GM12878 (cell line): ENCODE measurements at regions not wholly inside any gene's neighbourhood (a gene's known extent, or its start where the extent isn't known, plus 50 kb on each side); places are given as distances from the start of the nearest gene placed in this dataset.

Experiments
- ATAC-seq: fragments of 200-7000 bp; cut with Tn5 transposase; 3 replicates; pipeline ENCODE4 v1.9.1; 2020; ENCODE audit warnings: mild to moderate bottlenecking, moderate library complexity
- BruUV-seq: library from RNA; stranded (reverse); fragments of 400-500 nt; replicated peaks from 2 replicates; lab custom pipeline; 2021; lab: Mats Ljungman, UMichigan
- CTCF ChIA-PET: fragments of 300-600 bp; sonication (Branson Sonifier 250); formaldehyde crosslinking; extraction: SDS; loops from one replicate; lab custom pipeline; 2021; ENCODE audit warnings: inconsistent platforms; lab: Yijun Ruan, JAX
- POLR2A ChIA-PET: fragments of 350-600 bp; formaldehyde crosslinking; extraction: SDS; loops from one replicate; lab custom pipeline; 2021; ENCODE audit warnings: inconsistent platforms; lab: Charles Lee
- RAD21 ChIA-PET: fragments of 300-600 bp; sonication (Branson Sonifier 250); formaldehyde crosslinking; loops from one replicate; lab custom pipeline; 2023; ENCODE audit warnings: antibody characterized with exemption; ENCODE audit not compliant: unreplicated experiment; lab: Charles Lee
- SMC1A ChIA-PET: fragments of 300-600 bp; sonication (Branson Sonifier 250); formaldehyde crosslinking; loops from one replicate; lab custom pipeline; 2023; ENCODE audit not compliant: unreplicated experiment, uncharacterized antibody; lab: Charles Lee
- DNase-seq: peaks from one replicate; pipeline ENCODE4 v3.0.0-alpha.2; 2011; ENCODE audit warnings: low read depth, low spot score
- FAIRE-seq: peaks from 3 replicates; lab custom pipeline; 2011; peaks lifted over from hg19 to GRCh38; lab: Jason Lieb, UNC
- H2AFZ ChIP-seq: 2 replicates; pipeline ENCODE4 v1.6.0; 2011; ENCODE audit warnings: low read depth, low read length, control low read depth; ENCODE audit not compliant: control insufficient read depth
- H3K27ac ChIP-seq: 2 replicates; pipeline ENCODE4 v1.5.1; 2011; ENCODE audit warnings: control low read depth; ENCODE audit not compliant: control insufficient read depth, insufficient read depth
- H3K27me3 ChIP-seq, 2 experiments: replicated peaks in 1 of 2; 2 replicates each; pipeline versions ENCODE4 v1.6.0 to v1.6.1; 2011; ENCODE audit warnings: low read length in 1 of 2; ENCODE audit not compliant: control insufficient read depth in 2 of 2, insufficient read depth in 2 of 2
- H3K36me3 ChIP-seq, 2 experiments: 2 replicates each; pipeline ENCODE4 v1.5.1; 2011; ENCODE audit warnings: low read length in 1 of 2; ENCODE audit not compliant: control insufficient read depth in 2 of 2, insufficient read depth in 2 of 2
- H3K4me1 ChIP-seq: 2 replicates; pipeline ENCODE4 v1.6.1; 2011; ENCODE audit warnings: mild to moderate bottlenecking, low read length, moderate library complexity, mixed read lengths; ENCODE audit not compliant: control insufficient read depth, insufficient read depth
- H3K4me2 ChIP-seq: 2 replicates; pipeline ENCODE4 v1.6.0; 2011; ENCODE audit warnings: control low read depth; ENCODE audit not compliant: control insufficient read depth, insufficient read depth
- H3K4me3 ChIP-seq: fragments of 200-600 bp; sonication (generic); 2 replicates; pipeline ENCODE4 v1.5.1; 2016
- H3K79me2 ChIP-seq: 2 replicates; pipeline ENCODE4 v1.6.0; 2011; ENCODE audit warnings: low read length; ENCODE audit not compliant: control insufficient read depth, insufficient read depth
- H3K9ac ChIP-seq: 2 replicates; pipeline ENCODE4 v1.8.0; 2011; ENCODE audit warnings: low read length, control low read depth, mixed read lengths; ENCODE audit not compliant: control insufficient read depth, insufficient read depth
- H3K9me3 ChIP-seq: replicated peaks from 3 replicates; pipeline ENCODE4 v1.5.1; 2011; ENCODE audit warnings: mild to moderate bottlenecking, low read length; ENCODE audit not compliant: control insufficient read depth, insufficient read depth
- H4K20me1 ChIP-seq: 2 replicates; pipeline ENCODE4 v1.6.0; 2011; ENCODE audit not compliant: control insufficient read depth, insufficient read depth
- CBX5 ChIP-seq: sonication (generic); IDR thresholded peaks from 2 replicates; pipeline ENCODE4 v1.6.1; 2016; ENCODE audit warnings: low read depth, moderate library complexity, mild to moderate bottlenecking, inconsistent platforms
- CHD1 ChIP-seq: IDR thresholded peaks from 2 replicates; pipeline ENCODE4 v1.6.1; 2012; ENCODE audit warnings: low read depth, low read length, improper control_type of control experiment
- IRF5 ChIP-seq: fragments of 450-650 bp; IDR thresholded peaks from 2 replicates; pipeline ENCODE4 v1.6.1; 2017; ENCODE audit warnings: borderline replicate concordance
- MAX ChIP-seq: IDR thresholded peaks from 2 replicates; pipeline ENCODE4 v1.6.1; 2012; ENCODE audit warnings: low read depth, low read length, improper control_type of control experiment
- NFYA ChIP-seq: IDR thresholded peaks from 2 replicates; pipeline ENCODE4 v1.6.1; 2011; ENCODE audit warnings: low read depth, mild to moderate bottlenecking, low read length, improper control_type of control experiment, borderline replicate concordance
- TARDBP ChIP-seq: IDR thresholded peaks from 2 replicates; pipeline ENCODE4 v1.6.1; 2016; ENCODE audit warnings: borderline replicate concordance
- USF1 ChIP-seq: IDR thresholded peaks from 2 replicates; pipeline ENCODE4 v1.6.1; 2011; ENCODE audit warnings: borderline replicate concordance, low read depth, mild to moderate bottlenecking, moderate library complexity, mixed read lengths, low read length; ENCODE audit not compliant: insufficient read depth; ENCODE audit errors: extremely low read length
- USF2 ChIP-seq: IDR thresholded peaks from 2 replicates; pipeline ENCODE4 v1.6.1; 2011; ENCODE audit warnings: low read depth, low read length, improper control_type of control experiment, borderline replicate concordance
- ZBTB4 ChIP-seq: fragments of 450-650 bp; formaldehyde crosslinking; IDR thresholded peaks from 2 replicates; pipeline ENCODE4 v1.4.0; 2022; ENCODE audit warnings: mild to moderate bottlenecking, moderate library complexity
- ZNF207 ChIP-seq: fragments of 450-650 bp; IDR thresholded peaks from 2 replicates; pipeline ENCODE4 v1.6.1; 2014; ENCODE audit warnings: antibody characterized with exemption, mild to moderate bottlenecking, borderline replicate concordance
- WGBS: methylation state at CpG from one replicate; pipeline ENCODE4 v1.1.6; 2016; ENCODE audit warnings: low lambda C conversion rate; ENCODE audit not compliant: insufficient replicate concordance, insufficient coverage; ENCODE audit errors: missing lambda C conversion rate; 5-methylcytosine and 5-hydroxymethylcytosine counted together
- in situ Hi-C: fragments of 300-500 bp; cut with MboI; formaldehyde crosslinking; loops from 9 replicates; pipeline ENCODE4 v1.14.3; 2018; ENCODE audit warnings: mixed read lengths
- intact Hi-C: fragments of 100-400 bp; cut with micrococcal nuclease; formaldehyde crosslinking; loops from one replicate; pipeline ENCODE4 v1.14.2; 2022; ENCODE audit not compliant: unreplicated experiment

GRCh38 chr6:154668156-154668555 is 65.1 kb upstream of the SCAF8 start:
- 43% methylated on average over 1 of the region's 2 CpGs for WGBS
- Histone ChIP-seq H2AFZ (no peak overlapping the region), H3K4me1 (no peaks in the 10 kb centered on the region), H4K20me1 (no peaks in the 10 kb centered on the region; the same call in 1 of the 2 replicates), H3K4me2 (no peak overlapping the region), H3K9me3 (no peaks in the 10 kb centered on the region), H3K27ac (no peak overlapping the region), H3K4me3 (no peak overlapping the region), H3K36me3 (no peaks in the 10 kb centered on the region), H3K27me3 (no peaks in the 10 kb centered on the region), H3K9ac (no peak overlapping the region), H3K79me2 (no peaks in the 10 kb centered on the region)
- intact Hi-C loops (loop anchor here (10.0 kb wide), 1 partner anchor 393 kb away; no protein-coding TSS in a partner anchor), in situ Hi-C loops (no loop called here)
- DNase-seq (no peak), FAIRE-seq (no peak), ATAC-seq (no peak)
- ChIA-PET CTCF (no interaction called here), SMC1A (no interaction called here), RAD21 (no interaction called here), POLR2A (no interaction called here)
- TF ChIP-seq MAX (no peak), USF2 (no peak), IRF5 (no peak), ZBTB4 (CRISPR knock-in tag) (no peak), USF1 (no peak), NFYA (no peak), CBX5 (no peak), ZNF207 (no peak), TARDBP (no peak), CHD1 (no peak)
- no TSS peak for BruUV-seq
